ENCODE measurements at regions not wholly inside any gene's neighbourhood (a gene's known extent, or its start where the extent isn't known, plus 50 kb on each side); places are given as distances from the start of the nearest gene placed in this dataset.

- no peaks in the 10 kb centered on the region for H3K27me3 ChIP-seq
- H3K27ac ChIP-seq: no peak overlapping the region
- H3K4me1 ChIP-seq (ENCODE audit: control insufficient read depth in 1 of 2, insufficient read depth in 1 of 2, low read depth in 1 of 2, low read length in 1 of 2): no peaks in the 10 kb centered on the region
- H3K4me3 ChIP-seq (ENCODE audit: low read depth in 1 of 2, low read length in 1 of 2): no peak overlapping the region
- H3K36me3 ChIP-seq: no peaks in the 10 kb centered on the region
- H3K9me3 ChIP-seq: peaks cover 7% of the 10 kb centered on the region
- no peak for TF ChIP-seq CTCF (IDR thresholded peaks at IDR 0.05)
Measured at GRCh38 chr5:51060953-51061352, 322.3 kb upstream of the ISL1 start.

GRCh38 chr5:51072937-51073336 lies 310.3 kb upstream of the ISL1 start:
- no peaks in the 10 kb centered on the region for H3K36me3 ChIP-seq
- H3K4me3 ChIP-seq (ENCODE audit: low read depth in 1 of 2, low read length in 1 of 2): no peak overlapping the region
- H3K27me3 ChIP-seq: no peaks in the 10 kb centered on the region
- no peak overlapping the region for H3K27ac ChIP-seq
- no peak for TF ChIP-seq CTCF (IDR thresholded peaks at IDR 0.05)
- H3K9me3 ChIP-seq: peaks cover 3% of the 10 kb centered on the region
- no peaks in the 10 kb centered on the region for H3K4me1 ChIP-seq (ENCODE audit: control insufficient read depth in 1 of 2, insufficient read depth in 1 of 2, low read depth in 1 of 2, low read length in 1 of 2)

- Histone ChIP-seq H3K27me3 (no peaks in the 10 kb centered on the region), H3K9me3 (no peaks in the 10 kb centered on the region), H3K4me1 (ENCODE audit: control insufficient read depth in 1 of 2, insufficient read depth in 1 of 2, low read depth in 1 of 2, low read length in 1 of 2) (no peaks in the 10 kb centered on the region), H3K36me3 (no peaks in the 10 kb centered on the region), H3K4me3 (ENCODE audit: low read depth in 1 of 2, low read length in 1 of 2) (no peak overlapping the region), H3K27ac (no peak overlapping the region)
- TF ChIP-seq CTCF (IDR thresholded peaks at IDR 0.05): no peak
Measured at GRCh38 chr5:51082741-51083140, 300.5 kb upstream of the ISL1 start.

GRCh38 chr5:51091816-51092215 lies 291.4 kb upstream of the ISL1 start:
- H3K36me3 ChIP-seq: no peaks in the 10 kb centered on the region
- TF ChIP-seq CTCF (IDR thresholded peaks at IDR 0.05): no peak

GRCh38 chr5:51095486-51095885 lies 287.8 kb upstream of the ISL1 start:
- Histone ChIP-seq H3K27ac (no peak overlapping the region), H3K27me3 (no peaks in the 10 kb centered on the region), H3K4me3 (ENCODE audit: low read depth in 1 of 2, low read length in 1 of 2) (no peak overlapping the region), H3K4me1 (ENCODE audit: control insufficient read depth in 1 of 2, insufficient read depth in 1 of 2, low read depth in 1 of 2, low read length in 1 of 2) (no peaks in the 10 kb centered on the region), H3K9me3 (no peaks in the 10 kb centered on the region), H3K36me3 (no peaks in the 10 kb centered on the region)
- TF ChIP-seq CTCF (IDR thresholded peaks at IDR 0.05): no peak

More at GRCh38 chr5:51091816-51092215, 291.4 kb upstream of the ISL1 start:
- Histone ChIP-seq H3K4me1 (ENCODE audit: control insufficient read depth in 1 of 2, insufficient read depth in 1 of 2, low read depth in 1 of 2, low read length in 1 of 2) (no peaks in the 10 kb centered on the region), H3K27me3 (no peaks in the 10 kb centered on the region), H3K4me3 (ENCODE audit: low read depth in 1 of 2, low read length in 1 of 2) (no peak overlapping the region), H3K27ac (no peak overlapping the region), H3K9me3 (no peaks in the 10 kb centered on the region)

- no peaks in the 10 kb centered on the region for H3K9me3 ChIP-seq
- no peak for TF ChIP-seq CTCF (IDR thresholded peaks at IDR 0.05)
Measured at GRCh38 chr5:51096859-51097258, 286.4 kb upstream of the ISL1 start.

More at GRCh38 chr5:51096859-51097258, 286.4 kb upstream of the ISL1 start:
- Histone ChIP-seq H3K4me3 (ENCODE audit: low read depth in 1 of 2, low read length in 1 of 2) (no peak overlapping the region), H3K27ac (no peak overlapping the region), H3K36me3 (no peaks in the 10 kb centered on the region), H3K4me1 (ENCODE audit: control insufficient read depth in 1 of 2, insufficient read depth in 1 of 2, low read depth in 1 of 2, low read length in 1 of 2) (no peaks in the 10 kb centered on the region), H3K27me3 (no peaks in the 10 kb centered on the region)
